Calu3 (cell line): ENCODE measurements at regions not wholly inside any gene's neighbourhood (a gene's known extent, or its start where the extent isn't known, plus 50 kb on each side); places are given as distances from the start of the nearest gene placed in this dataset.

Experiments used
- BruUV-seq: library from RNA; stranded (reverse); fragments of 400-500 nt; replicated peaks from 2 replicates; lab custom pipeline; 2021; lab: Mats Ljungman, UMichigan
- CTCF ChIA-PET: fragments of 300-600 bp; sonication (Branson Sonifier 250); formaldehyde crosslinking; loops from one replicate; lab custom pipeline; 2022; ENCODE audit warnings: antibody characterized with exemption; lab: Charles Lee
- DNase-seq: peaks from one replicate; pipeline ENCODE4 v3.0.0; 2022
- H3K27ac Mint-ChIP-seq: one replicate; pipeline ENCODE4 v1.8.0; 2022; ENCODE audit warnings: mixed read lengths; ENCODE audit not compliant: unreplicated experiment
- H3K27me3 Mint-ChIP-seq: one replicate; pipeline ENCODE4 v1.8.0; 2022; ENCODE audit warnings: mixed read lengths; ENCODE audit not compliant: unreplicated experiment
- H3K36me3 Mint-ChIP-seq: one replicate; pipeline ENCODE4 v1.8.0; 2022; ENCODE audit warnings: mild to moderate bottlenecking, moderate library complexity, mixed read lengths; ENCODE audit not compliant: insufficient read depth, unreplicated experiment
- H3K4me1 Mint-ChIP-seq: one replicate; pipeline ENCODE4 v1.8.0; 2022; ENCODE audit warnings: mild to moderate bottlenecking, low read depth, mixed read lengths; ENCODE audit not compliant: unreplicated experiment
- H3K4me3 Mint-ChIP-seq: one replicate; pipeline ENCODE4 v1.8.0; 2022; ENCODE audit warnings: mild to moderate bottlenecking, low read depth, moderate library complexity, mixed read lengths; ENCODE audit not compliant: unreplicated experiment
- H3K9me3 Mint-ChIP-seq: one replicate; pipeline ENCODE4 v1.8.0; 2022; ENCODE audit warnings: low read depth, mixed read lengths; ENCODE audit not compliant: unreplicated experiment
- CTCF ChIP-seq: fragments of 200-600 bp; IDR thresholded peaks from one replicate; pipeline ENCODE4 v1.8.0; 2022; ENCODE audit warnings: antibody characterized with exemption; ENCODE audit not compliant: unreplicated experiment
- intact Hi-C: fragments of 100-400 bp; cut with micrococcal nuclease; formaldehyde crosslinking; loops from one replicate; pipeline ENCODE4 v1.10.0; 2022; ENCODE audit not compliant: unreplicated experiment

- CTCF ChIA-PET = no interaction called here
- H3K9me3 Mint-ChIP-seq = no peaks in the 10 kb centered on the region
- TF ChIP-seq CTCF = no peak
- H3K27me3 Mint-ChIP-seq = no peaks in the 10 kb centered on the region
- no peaks in the 10 kb centered on the region for H3K4me1 Mint-ChIP-seq
- DNase-seq = no peak
- intact Hi-C loops = no loop called here
- BruUV-seq = no TSS peak
- no peaks in the 10 kb centered on the region for H3K36me3 Mint-ChIP-seq
- H3K27ac Mint-ChIP-seq = no peak overlapping the region
- no peak overlapping the region for H3K4me3 Mint-ChIP-seq
Observed at GRCh38 chr11:105491394-105491793, 118.5 kb upstream of the GRIA4 start.

GRCh38 chr11:105490333-105490732, 119.5 kb upstream of the GRIA4 start:
- no peak for TF ChIP-seq CTCF
- intact Hi-C loops = no loop called here
- CTCF ChIA-PET = interaction anchor here (0.6 kb wide), 1 partner anchor 852 kb away, joined by 4 read pairs; no protein-coding TSS in a partner anchor
- no peak overlapping the region for H3K27ac Mint-ChIP-seq
- no peaks in the 10 kb centered on the region for H3K27me3 Mint-ChIP-seq
- H3K36me3 Mint-ChIP-seq = no peaks in the 10 kb centered on the region
- H3K9me3 Mint-ChIP-seq = no peaks in the 10 kb centered on the region
- no peak for DNase-seq
- no TSS peak for BruUV-seq
- no peak overlapping the region for H3K4me3 Mint-ChIP-seq
- no peaks in the 10 kb centered on the region for H3K4me1 Mint-ChIP-seq

GRCh38 chr11:105489446-105489845, 120.4 kb upstream of the GRIA4 start:
- no peak for TF ChIP-seq CTCF
- CTCF ChIA-PET = interaction anchor here (0.6 kb wide), 1 partner anchor 851 kb away, joined by 4 read pairs; no protein-coding TSS in a partner anchor
- H3K4me3 Mint-ChIP-seq = no peak overlapping the region
- no peak for DNase-seq
- H3K27ac Mint-ChIP-seq = no peak overlapping the region
- no peaks in the 10 kb centered on the region for H3K27me3 Mint-ChIP-seq
- no peaks in the 10 kb centered on the region for H3K9me3 Mint-ChIP-seq
- no peaks in the 10 kb centered on the region for H3K36me3 Mint-ChIP-seq
- BruUV-seq = no TSS peak
- intact Hi-C loops = no loop called here
- H3K4me1 Mint-ChIP-seq = no peaks in the 10 kb centered on the region

- Mint-ChIP-seq H3K36me3 (no peaks in the 10 kb centered on the region), H3K9me3 (peaks cover 3% of the 10 kb centered on the region), H3K4me3 (no peak overlapping the region), H3K27me3 (no peaks in the 10 kb centered on the region), H3K4me1 (no peaks in the 10 kb centered on the region), H3K27ac (no peak overlapping the region)
- CTCF ChIA-PET = no interaction called here
- intact Hi-C loops = no loop called here
- TF ChIP-seq CTCF = no peak
- DNase-seq = no peak
- BruUV-seq = no TSS peak
Observed at GRCh38 chr11:105486929-105487328, 122.9 kb upstream of the GRIA4 start.
